ENCODE measurements at regions not wholly inside any gene's neighbourhood (a gene's known extent, or its start where the extent isn't known, plus 50 kb on each side); places are given as distances from the start of the nearest gene placed in this dataset.

- no peaks in the 10 kb centered on the region for H3K4me1 ChIP-seq (ENCODE audit: control insufficient read depth, insufficient read depth, low read length, poor library complexity, severe bottlenecking)
- 99 to 100% methylated on average over 4 to 5 of the region's 7 CpGs for WGBS, 2 experiments (ENCODE audit: insufficient coverage in 2 of 2)
- H3K9me3 ChIP-seq (ENCODE audit: control insufficient read depth, low read length), result no peaks in the 10 kb centered on the region
- H3K4me3 ChIP-seq (ENCODE audit: extremely low read depth, insufficient read depth, low read length, poor library complexity, severe bottlenecking), result no peak overlapping the region
- no peaks in the 10 kb centered on the region for H3K36me3 ChIP-seq (ENCODE audit: control insufficient read depth, insufficient read depth, low read length)
- H3K27ac ChIP-seq (ENCODE audit: low read depth, low read length, severe bottlenecking), result no peak overlapping the region
These were observed 61.1 kb upstream of the ID2 start for GRCh38 chr2:8620611-8621382.

GRCh38 chr2:8622199-8622911 is 59.5 kb upstream of the ID2 start:
- H3K36me3 ChIP-seq (ENCODE audit: control insufficient read depth, insufficient read depth, low read length), result no peaks in the 10 kb centered on the region
- H3K9me3 ChIP-seq (ENCODE audit: control insufficient read depth, low read length), result no peaks in the 10 kb centered on the region
- WGBS, 2 experiments (ENCODE audit: insufficient coverage in 2 of 2), result 90 to 96% methylated on average over 4 to 7 of the region's 7 CpGs
- H3K27ac ChIP-seq (ENCODE audit: low read depth, low read length, severe bottlenecking), result no peak overlapping the region
- no peaks in the 10 kb centered on the region for H3K4me1 ChIP-seq (ENCODE audit: control insufficient read depth, insufficient read depth, low read length, poor library complexity, severe bottlenecking)
- H3K4me3 ChIP-seq (ENCODE audit: extremely low read depth, insufficient read depth, low read length, poor library complexity, severe bottlenecking), result no peak overlapping the region

GRCh38 chr2:8622924-8623465 is 58.9 kb upstream of the ID2 start:
- Histone ChIP-seq H3K4me3 (ENCODE audit: extremely low read depth, insufficient read depth, low read length, poor library complexity, severe bottlenecking) (no peak overlapping the region), H3K36me3 (ENCODE audit: control insufficient read depth, insufficient read depth, low read length) (no peaks in the 10 kb centered on the region), H3K9me3 (ENCODE audit: control insufficient read depth, low read length) (no peaks in the 10 kb centered on the region), H3K27ac (ENCODE audit: low read depth, low read length, severe bottlenecking) (no peak overlapping the region), H3K4me1 (ENCODE audit: control insufficient read depth, insufficient read depth, low read length, poor library complexity, severe bottlenecking) (no peaks in the 10 kb centered on the region)
- 82% methylated on average over 7 to 12 of the region's 13 CpGs for WGBS, 2 experiments (ENCODE audit: insufficient coverage in 2 of 2)

- H3K4me3 ChIP-seq (ENCODE audit: extremely low read depth, insufficient read depth, low read length, poor library complexity, severe bottlenecking), result no peak overlapping the region
- no peaks in the 10 kb centered on the region for H3K9me3 ChIP-seq (ENCODE audit: control insufficient read depth, low read length)
- 86% methylated on average over 12 of the region's 12 CpGs for WGBS, 2 experiments (ENCODE audit: insufficient coverage in 2 of 2)
- H3K27ac ChIP-seq (ENCODE audit: low read depth, low read length, severe bottlenecking), result no peak overlapping the region
- no peaks in the 10 kb centered on the region for H3K4me1 ChIP-seq (ENCODE audit: control insufficient read depth, insufficient read depth, low read length, poor library complexity, severe bottlenecking)
- no peaks in the 10 kb centered on the region for H3K36me3 ChIP-seq (ENCODE audit: control insufficient read depth, insufficient read depth, low read length)
These were observed 58.3 kb upstream of the ID2 start for GRCh38 chr2:8623576-8623957.

GRCh38 chr2:8623958-8624591 is 57.8 kb upstream of the ID2 start:
- Histone ChIP-seq H3K27ac (ENCODE audit: low read depth, low read length, severe bottlenecking) (no peak overlapping the region), H3K36me3 (ENCODE audit: control insufficient read depth, insufficient read depth, low read length) (no peaks in the 10 kb centered on the region), H3K4me1 (ENCODE audit: control insufficient read depth, insufficient read depth, low read length, poor library complexity, severe bottlenecking) (no peaks in the 10 kb centered on the region), H3K4me3 (ENCODE audit: extremely low read depth, insufficient read depth, low read length, poor library complexity, severe bottlenecking) (no peak overlapping the region), H3K9me3 (ENCODE audit: control insufficient read depth, low read length) (no peaks in the 10 kb centered on the region)
- 87 to 92% methylated on average over 11 of the region's 11 CpGs for WGBS, 2 experiments (ENCODE audit: insufficient coverage in 2 of 2)

GRCh38 chr2:8624855-8625398 is 56.9 kb upstream of the ID2 start:
- H3K27ac ChIP-seq (ENCODE audit: low read depth, low read length, severe bottlenecking), result no peak overlapping the region
- H3K4me3 ChIP-seq (ENCODE audit: extremely low read depth, insufficient read depth, low read length, poor library complexity, severe bottlenecking), result no peak overlapping the region
- no peaks in the 10 kb centered on the region for H3K36me3 ChIP-seq (ENCODE audit: control insufficient read depth, insufficient read depth, low read length)
- H3K4me1 ChIP-seq (ENCODE audit: control insufficient read depth, insufficient read depth, low read length, poor library complexity, severe bottlenecking), result peaks cover 4% of the 10 kb centered on the region
- WGBS, 2 experiments (ENCODE audit: insufficient coverage in 2 of 2), result 83 to 94% methylated on average over 8 to 9 of the region's 14 CpGs
- H3K9me3 ChIP-seq (ENCODE audit: control insufficient read depth, low read length), result no peaks in the 10 kb centered on the region

GRCh38 chr2:8625399-8626300 is 56.2 kb upstream of the ID2 start:
- Histone ChIP-seq H3K36me3 (ENCODE audit: control insufficient read depth, insufficient read depth, low read length) (no peaks in the 10 kb centered on the region), H3K27ac (ENCODE audit: low read depth, low read length, severe bottlenecking) (no peak overlapping the region), H3K4me1 (ENCODE audit: control insufficient read depth, insufficient read depth, low read length, poor library complexity, severe bottlenecking) (peaks cover 4% of the 10 kb centered on the region), H3K4me3 (ENCODE audit: extremely low read depth, insufficient read depth, low read length, poor library complexity, severe bottlenecking) (no peak overlapping the region), H3K9me3 (ENCODE audit: control insufficient read depth, low read length) (no peaks in the 10 kb centered on the region)
- WGBS, 2 experiments (ENCODE audit: insufficient coverage in 2 of 2), result 92 to 93% methylated on average over 24 of the region's 24 CpGs

GRCh38 chr2:8626572-8626971 is 55.3 kb upstream of the ID2 start:
- WGBS, 2 experiments (ENCODE audit: insufficient coverage in 2 of 2), result 96 to 97% methylated on average over 6 of the region's 8 CpGs
- Histone ChIP-seq H3K36me3 (ENCODE audit: control insufficient read depth, insufficient read depth, low read length) (no peaks in the 10 kb centered on the region), H3K4me3 (ENCODE audit: extremely low read depth, insufficient read depth, low read length, poor library complexity, severe bottlenecking) (no peak overlapping the region), H3K27ac (ENCODE audit: low read depth, low read length, severe bottlenecking) (no peak overlapping the region), H3K9me3 (ENCODE audit: control insufficient read depth, low read length) (no peaks in the 10 kb centered on the region), H3K4me1 (ENCODE audit: control insufficient read depth, insufficient read depth, low read length, poor library complexity, severe bottlenecking) (peaks cover 9% of the 10 kb centered on the region)

- Histone ChIP-seq H3K36me3 (ENCODE audit: control insufficient read depth, insufficient read depth, low read length) (no peaks in the 10 kb centered on the region), H3K4me1 (ENCODE audit: control insufficient read depth, insufficient read depth, low read length, poor library complexity, severe bottlenecking) (peaks cover 9% of the 10 kb centered on the region), H3K27ac (ENCODE audit: low read depth, low read length, severe bottlenecking) (no peak overlapping the region), H3K4me3 (ENCODE audit: extremely low read depth, insufficient read depth, low read length, poor library complexity, severe bottlenecking) (no peak overlapping the region), H3K9me3 (ENCODE audit: control insufficient read depth, low read length) (no peaks in the 10 kb centered on the region)
- WGBS, 2 experiments (ENCODE audit: insufficient coverage in 2 of 2), result 91 to 96% methylated on average over 18 to 19 of the region's 20 CpGs
These were observed 54.7 kb upstream of the ID2 start for GRCh38 chr2:8627019-8627691.

Data from mesodermal cell (in vitro differentiated cells).